Kidney capillary endothelial cell (primary cell): ENCODE measurements at regions not wholly inside any gene's neighbourhood (a gene's known extent, or its start where the extent isn't known, plus 50 kb on each side); places are given as distances from the start of the nearest gene placed in this dataset.

Experiments used
- DNase-seq: peaks from one replicate; pipeline ENCODE4 v3.0.0-alpha.2; 2018; ENCODE audit warnings: low spot score

DNA sequence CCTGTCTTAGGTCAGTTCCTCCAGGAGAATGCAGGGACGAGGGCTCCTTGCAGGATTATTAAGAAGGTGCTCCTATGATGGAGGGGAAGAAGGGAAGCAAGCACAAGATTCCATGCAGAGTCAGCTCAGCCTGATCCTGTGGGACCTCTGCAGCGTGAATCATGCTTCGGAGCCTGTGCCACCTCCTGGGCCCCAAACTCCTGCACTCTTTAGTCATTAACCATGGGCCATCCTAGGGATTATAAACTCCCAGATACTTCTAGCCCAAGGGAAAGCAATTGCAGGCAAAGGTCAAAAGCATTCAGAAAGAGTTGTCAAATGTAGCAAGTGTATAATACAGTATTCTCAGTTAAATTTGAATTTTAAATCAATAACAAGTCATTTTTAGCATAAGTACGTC is 208.7 kb upstream of the PMEPA1 start:
- DNase-seq, result no peak

DNA sequence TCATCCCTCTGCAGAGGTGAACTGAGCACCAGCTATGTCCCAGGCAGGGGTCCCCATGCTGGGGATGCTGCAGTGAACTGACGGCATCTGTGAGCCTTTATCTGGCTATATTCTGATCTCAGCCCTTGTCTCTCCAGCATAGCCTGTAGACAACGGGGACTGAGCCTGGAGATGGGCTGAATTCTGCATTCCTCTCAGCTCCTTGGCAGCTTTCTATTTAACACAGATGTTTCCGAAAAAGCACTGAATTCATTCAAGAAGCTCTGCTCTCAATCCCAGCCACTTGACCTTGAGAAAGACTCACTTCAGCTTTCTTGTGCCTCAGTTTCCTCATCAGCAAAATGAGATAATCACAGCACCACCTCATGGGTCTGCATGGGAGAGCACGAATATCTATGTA is 204.4 kb upstream of the PMEPA1 start:
- DNase-seq, result no peak

DNA sequence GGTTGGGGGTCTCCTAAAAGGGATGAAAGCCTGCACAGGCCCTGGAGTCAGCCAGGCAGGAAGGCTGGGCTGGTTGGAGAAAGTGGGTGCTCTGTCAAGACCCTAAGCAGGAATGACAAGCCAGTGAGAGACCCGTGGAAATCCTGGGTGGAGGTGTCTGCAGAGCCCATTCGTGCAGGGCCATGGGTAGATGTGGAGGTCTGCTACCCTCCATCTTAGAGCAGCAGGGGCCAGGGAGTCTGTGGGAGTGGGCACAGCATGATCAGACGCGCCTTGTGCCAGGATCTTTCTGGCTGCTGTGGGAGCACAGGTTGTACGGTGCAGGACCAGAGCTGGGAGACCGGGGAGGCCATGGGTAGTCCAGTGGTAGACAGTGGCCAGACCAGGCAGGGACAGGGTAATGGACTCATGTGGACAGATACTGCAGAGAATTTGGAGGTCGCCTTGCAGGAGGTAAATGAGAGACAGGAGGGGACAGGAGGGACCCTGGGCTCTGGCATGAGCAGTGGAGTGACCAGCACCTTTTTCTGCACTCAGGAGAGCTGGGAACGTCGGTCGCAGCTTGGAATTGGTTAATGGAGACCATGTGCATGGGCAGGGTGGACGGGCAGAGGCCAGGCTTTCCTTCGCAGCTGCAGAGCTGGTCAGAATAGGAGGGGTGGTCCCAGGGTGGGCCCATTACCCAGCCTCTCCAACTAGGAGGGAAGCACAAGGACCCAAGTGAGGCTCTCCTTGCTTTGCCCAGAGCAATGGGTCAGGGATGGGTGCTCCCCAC is 203.5 kb upstream of the PMEPA1 start:
- no peak for DNase-seq

DNA sequence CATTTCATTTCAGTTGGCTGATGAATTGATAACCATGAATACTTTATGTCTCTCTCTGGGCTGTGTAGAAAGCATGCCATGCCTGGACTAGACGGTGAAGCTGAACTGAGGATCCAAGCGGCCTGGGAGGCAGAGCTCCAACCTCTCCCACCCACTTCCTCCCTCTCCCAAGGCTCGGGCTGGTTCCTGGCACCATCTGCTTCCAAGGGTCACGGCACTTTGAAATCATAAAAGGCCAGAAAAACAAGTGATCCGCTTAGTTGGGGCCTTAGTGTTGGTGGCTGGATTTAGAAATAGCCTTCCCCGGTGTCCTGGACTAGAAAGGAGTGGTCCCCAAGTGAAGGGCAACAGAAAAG is 202.4 kb upstream of the PMEPA1 start:
- DNase-seq, result no peak

DNA sequence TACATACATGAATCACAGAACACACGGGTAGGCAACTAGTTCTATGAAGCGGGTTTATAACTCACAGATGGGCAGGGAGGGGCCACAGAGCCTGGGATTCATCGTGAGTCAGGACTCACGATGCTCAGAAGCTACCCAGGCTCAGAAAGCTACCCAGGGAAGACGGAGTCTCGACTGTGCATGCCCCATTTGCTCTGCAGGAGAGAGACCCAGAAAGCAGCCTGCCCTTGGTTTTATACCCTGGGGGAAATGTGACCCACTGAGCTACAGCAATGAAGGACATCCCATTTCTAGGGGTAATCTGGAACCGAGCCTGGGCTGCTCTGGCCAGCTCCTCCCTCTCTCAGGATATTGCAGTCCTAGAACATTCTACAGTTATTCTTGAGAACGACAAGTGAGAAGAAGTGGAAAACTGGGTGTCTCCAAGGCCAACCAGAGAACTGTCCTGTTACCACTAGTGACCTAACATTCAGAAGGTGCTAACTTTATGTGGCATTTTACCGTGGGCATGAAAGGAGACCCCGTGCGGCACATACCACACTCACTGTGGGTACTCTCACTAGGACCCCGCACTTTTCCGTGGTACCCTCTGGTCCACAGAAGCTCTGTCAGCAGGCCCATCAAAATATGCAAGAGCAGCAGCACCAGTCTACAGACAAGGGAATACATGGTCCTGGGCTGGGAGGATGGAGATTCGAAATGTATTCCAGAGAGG is 201.9 kb upstream of the PMEPA1 start:
- DNase-seq, result no peak

DNA sequence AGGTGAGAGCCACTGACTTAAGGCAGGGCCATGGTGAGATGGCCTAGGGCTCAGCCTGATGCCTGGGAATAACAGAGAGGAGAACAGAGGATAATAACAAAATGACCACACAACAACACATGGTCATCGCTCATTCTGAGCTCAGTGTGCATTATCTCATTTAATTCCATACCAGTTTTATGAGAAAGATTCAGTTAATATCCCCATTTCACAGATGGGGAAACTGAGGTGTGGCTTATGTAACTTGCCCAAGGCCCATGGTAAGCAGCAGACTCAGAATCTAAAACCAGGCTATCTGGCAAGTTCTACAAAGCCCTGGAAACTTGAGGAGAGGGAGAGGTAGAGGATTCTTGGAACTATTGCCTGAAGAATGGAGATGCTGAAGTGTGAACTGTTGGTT is 200.9 kb upstream of the PMEPA1 start:
- DNase-seq, result no peak

DNA sequence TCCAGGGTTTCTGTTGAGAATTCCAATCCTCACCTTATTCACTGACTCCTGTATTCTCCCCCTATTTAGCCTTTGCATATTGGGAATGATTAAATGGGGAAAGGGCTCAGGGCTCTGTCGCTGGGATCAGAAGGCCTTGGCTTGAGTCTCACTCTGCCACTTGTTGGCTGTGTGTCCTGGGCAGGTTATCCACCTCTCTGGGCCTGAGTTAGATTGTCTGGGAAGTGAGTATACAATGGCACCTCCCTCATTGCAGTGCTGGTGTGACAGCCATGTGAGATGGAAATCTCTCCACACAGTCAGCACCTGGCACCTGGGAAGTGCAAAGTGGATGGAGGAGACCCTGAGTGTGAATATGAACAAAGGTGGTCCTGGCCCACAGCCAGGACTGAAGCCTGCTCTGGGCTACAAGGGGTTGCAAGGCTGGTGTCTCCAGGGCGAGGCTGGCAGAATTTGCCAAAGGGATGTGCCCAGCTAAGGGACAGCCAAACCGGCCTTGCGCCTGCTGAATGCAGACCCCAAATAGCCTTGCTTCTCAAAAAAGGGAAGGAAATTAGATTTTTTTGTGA is 200.0 kb upstream of the PMEPA1 start:
- no peak for DNase-seq

DNA sequence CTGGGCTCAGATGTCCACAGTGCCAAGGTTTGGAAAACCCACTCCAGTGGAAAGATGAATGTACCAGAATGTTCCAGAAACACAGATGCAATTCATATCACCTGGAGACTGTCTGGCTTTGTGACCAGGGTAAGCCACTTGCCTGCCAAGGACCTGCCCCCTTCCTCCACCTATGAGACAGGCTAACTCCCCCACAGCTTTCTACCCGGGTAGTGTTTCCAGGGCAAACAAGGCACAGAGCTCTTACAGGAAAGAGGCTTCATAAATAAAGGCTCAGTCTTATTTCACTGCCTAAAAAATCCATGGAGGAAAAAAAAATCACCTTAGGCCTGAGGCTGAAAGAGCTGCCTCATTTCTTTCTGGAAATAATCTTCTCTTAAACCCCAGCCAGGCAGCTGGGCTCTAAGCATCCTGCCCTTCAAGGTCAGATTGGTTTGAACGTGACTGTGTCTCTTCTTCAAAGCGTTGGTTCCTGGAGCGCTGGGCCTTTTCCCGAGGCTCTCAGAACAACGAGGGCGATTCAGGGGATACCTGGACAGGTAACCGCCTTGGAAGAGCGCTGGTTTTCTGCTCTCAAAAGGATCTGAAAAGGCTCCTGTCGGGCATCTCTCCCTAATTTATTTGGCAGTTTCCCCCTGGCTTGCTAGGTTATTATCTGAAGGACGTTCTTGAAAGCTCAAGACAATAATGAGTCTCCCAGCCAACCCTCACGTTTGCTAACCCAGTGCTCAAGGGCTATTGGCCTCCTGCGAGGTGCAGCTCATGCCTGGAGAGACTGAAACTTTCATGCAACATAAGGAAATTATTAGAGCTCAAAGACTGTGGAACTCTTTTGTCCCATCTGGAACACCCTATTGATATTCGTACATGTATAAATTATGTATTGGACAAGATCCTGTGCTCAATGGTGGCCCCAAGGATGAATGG is 199.2 kb upstream of the PMEPA1 start:
- DNase-seq, result no peak

DNA sequence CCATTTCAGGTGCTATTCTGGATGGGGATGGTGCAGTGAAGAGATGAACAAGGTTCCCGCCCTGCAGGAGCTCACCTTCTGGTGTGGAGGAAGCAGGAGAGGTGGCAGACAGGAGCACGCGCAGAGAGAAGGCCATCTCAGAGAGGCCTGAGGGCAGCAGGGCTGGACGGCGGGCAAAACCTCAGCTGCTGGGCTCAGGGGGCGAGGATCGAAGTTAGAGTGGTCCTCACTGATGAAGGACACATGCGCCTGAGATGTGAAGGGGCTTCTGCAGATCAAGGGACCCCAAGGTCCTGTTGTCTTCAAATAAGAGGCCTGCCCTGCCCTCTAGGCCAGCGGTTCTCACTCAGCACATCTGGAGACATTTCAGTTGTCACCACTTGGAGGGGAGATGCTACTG is 198.4 kb upstream of the PMEPA1 start:
- no peak for DNase-seq

DNA sequence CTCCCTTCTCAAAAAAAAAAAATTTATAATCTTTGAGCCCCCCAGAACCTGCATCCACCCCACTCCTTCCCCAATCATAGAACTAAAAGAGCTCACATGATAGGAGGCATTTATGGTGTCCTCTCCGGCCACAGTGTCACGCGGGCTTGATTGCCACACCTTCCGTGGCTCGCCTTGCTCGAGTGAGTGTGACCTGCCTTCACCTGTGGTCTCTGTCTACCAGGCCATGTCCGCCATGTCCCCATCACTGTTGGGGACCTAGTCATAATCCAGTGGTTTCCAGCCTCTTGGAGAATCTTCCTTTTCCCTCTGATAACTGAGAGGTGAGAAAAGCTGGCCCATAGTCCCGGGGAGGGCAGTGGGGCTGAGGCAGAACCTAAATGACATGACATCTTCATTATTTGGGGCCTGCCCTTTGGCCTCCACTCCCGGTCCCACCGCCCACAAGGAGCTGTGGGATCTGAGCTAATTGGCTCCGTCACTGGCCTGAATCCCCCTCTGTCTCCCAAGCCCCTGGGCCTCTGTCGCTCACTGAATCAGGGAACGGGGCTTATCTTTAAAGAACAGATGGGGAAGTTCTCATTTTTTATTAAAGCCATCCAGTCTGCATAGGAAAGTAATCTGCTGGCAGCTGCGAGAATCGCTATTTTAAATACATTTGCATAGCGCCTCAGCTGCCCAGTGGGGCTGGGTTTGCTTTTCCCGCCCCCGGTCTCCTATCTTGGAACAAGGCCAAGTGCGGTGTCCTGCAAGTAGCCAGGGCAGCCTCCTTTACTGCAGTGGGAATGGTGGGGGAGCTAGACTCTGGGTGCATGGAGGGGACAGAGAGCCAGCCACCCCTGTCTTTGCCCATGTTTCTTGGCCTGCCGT is 197.6 kb upstream of the PMEPA1 start:
- DNase-seq, result no peak

DNA sequence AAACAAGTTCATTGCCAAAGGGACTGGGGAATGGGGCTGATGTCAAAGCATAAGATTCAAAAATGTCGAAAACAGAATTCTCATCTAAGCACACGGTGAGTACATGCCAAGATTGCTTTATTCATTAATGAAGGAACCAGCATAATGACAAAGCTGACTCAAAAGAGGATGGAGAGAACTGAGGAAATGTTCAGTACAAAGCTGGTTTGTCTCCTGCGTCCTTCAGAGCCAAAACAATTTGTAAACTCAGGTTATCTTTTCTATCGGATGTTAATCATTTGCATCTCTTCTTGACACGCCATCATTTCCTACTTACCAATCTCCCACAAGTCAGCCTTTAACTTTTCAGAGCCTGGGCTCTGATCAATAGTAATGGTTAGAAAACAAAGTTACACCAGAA is 195.6 kb upstream of the PMEPA1 start:
- no peak for DNase-seq

DNA sequence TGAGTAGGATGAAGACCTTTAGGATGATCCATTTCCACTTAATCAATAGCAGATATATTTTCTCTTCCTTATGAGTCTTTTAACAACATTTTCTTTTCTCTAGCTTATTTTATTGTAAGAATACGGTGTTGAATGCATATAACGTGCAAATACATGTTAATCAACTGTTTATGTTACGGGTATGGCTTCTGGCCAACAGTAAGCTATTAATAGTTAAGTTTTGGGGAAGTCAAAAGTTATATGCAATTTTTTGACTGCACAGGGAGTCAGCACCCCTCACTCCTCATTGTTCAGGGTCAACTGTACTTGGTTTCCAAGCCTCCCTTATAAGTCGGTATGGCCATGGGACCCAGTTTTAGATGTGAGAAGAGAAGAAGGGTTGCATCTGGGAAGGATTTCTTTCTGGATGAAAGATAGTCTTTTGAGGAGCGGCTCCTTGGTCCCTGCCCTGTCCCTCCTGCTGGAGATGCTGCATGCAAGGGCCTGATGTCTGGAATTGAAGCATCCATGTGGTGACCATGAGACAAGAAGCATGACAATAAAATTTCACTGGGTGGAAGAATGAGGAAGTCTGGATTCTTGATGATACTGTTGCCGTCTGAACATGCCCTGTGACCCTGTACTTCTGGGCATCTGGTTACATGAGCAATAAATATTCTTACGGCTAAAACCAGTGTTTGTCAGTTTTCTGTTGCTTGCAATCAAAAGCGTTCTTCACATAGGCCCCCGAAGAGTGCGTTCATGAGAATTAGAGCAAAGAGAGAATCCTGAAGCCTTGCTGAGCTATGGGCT is 194.7 kb upstream of the PMEPA1 start:
- DNase-seq, result no peak

DNA sequence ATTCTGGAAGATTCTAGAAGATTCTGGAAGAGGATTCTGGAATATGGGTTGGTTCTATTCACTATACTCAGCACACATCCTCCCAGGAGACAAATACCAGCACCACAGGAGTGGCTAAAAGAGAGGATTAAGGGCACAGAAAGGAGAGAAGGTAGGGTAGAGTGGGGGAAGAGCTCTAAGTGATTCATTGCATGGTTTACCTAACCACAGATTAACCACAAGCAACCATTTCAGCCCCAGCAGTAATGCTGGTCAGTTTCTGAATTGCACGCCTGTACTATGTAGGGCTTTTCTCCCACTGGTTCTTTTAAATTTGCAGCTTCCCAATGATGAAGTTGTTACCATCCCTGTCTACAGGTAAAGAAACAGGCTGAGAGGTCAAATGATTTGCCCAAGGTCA is 192.7 kb upstream of the PMEPA1 start:
- DNase-seq, result no peak

DNA sequence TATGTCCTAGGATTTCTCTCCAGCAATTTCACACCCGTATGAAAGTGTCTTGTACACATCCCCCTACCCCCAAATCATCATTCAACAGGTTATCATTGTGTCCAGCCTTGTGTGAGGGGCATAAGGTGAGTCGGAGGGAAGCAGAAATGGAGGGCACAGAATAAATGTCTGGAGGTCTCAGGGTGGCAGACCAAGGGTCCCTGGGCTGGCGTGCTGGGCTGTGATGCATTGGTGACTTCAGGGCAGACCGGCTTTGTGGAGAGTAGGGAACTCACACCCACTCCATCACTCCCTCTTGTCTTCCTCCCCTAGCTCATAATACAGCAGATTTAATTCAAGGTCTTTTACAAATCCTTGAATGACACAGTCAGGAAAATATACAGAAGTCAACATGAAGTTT is 191.7 kb upstream of the PMEPA1 start:
- DNase-seq, result no peak

DNA sequence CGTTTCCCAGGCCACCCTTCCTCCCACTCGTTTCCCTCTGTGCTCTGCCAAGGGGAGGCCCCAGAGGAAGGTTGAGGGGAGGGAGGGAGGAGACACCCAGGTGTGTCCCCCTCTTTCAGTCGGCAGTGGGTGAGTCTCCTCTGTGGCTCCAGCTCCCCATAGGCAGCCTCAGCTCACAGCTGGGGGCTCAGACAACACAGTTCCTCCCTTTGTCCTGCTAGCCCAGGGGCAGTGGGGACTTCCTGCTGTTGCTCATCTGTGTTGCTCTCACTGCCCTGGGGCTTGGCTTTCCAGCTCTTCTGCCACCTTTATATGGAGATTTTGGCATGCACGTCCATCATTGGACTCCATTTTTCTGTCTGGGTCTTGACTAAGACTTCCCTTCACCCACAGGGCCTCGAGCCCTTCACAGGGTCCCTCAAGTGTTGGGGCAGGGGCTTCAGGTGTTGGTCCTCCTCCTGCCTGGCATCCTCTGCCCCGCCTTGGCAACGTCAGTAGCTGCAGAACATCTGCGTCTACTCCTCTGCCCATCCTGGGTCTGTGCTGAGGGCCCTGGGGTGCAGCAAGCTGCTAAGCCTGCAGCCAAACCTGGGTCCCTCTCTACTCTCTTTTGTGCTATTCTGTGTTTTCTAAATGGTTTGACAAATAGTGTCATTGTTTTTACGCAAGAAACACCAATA is 190.6 kb upstream of the PMEPA1 start:
- DNase-seq, result no peak

DNA sequence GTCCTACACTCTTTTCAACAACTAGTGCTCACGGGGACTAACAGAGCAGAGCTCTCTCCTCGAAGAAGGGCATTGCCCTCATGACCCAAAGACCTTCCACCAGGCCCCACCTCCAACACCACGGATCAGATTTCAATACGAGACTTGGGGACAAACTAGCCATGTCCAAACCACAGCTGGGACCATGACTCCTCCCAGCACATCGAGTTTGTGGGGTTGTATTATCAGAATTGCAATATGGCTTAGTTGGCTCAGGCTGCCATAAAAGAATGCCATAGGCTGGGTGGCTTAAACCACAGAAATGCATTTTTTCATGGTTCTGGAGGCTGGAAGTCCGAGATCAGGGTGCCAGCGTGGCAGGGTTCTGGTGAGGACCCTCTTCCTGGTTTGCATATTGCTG is 189.7 kb upstream of the PMEPA1 start:
- DNase-seq, result no peak

DNA sequence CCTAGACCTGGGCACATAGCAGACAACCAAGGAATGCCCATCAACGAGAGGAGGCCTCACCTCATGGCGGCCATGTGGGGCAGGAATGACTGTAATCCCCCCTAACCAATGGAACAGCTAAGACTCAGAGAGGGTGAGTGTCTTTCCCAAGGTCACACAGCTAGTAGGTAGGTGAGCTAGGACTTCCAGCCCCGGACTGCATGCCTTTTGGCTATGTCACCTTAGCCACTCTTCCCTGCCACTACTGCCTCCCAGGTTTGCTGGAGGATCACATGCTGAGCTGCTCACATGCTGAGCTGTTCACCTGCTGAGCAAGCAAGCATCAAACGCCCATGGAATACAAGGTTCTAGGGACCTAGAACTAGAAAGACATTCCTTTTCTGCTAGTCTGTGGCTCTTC is 188.5 kb upstream of the PMEPA1 start:
- DNase-seq, result no peak

DNA sequence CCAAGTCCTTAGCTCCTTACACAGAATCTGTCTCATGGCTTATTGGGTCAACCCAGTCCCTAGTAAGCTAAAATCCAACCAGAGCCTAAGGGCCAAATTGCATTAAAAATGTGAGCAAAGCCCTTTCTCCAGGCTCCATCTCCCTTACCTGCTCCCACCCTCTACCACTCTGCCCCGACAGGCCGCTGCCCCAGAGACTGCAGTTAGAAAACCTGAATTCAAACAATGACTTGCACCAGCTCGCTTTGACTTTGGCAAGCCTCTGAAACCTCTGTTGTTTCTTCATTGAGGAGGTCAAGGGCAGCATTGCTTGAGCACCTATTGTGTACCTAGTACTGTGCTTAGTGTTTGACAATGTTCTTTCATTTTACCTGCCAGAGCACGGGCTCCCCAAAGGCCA is 188.1 kb upstream of the PMEPA1 start:
- no peak for DNase-seq

DNA sequence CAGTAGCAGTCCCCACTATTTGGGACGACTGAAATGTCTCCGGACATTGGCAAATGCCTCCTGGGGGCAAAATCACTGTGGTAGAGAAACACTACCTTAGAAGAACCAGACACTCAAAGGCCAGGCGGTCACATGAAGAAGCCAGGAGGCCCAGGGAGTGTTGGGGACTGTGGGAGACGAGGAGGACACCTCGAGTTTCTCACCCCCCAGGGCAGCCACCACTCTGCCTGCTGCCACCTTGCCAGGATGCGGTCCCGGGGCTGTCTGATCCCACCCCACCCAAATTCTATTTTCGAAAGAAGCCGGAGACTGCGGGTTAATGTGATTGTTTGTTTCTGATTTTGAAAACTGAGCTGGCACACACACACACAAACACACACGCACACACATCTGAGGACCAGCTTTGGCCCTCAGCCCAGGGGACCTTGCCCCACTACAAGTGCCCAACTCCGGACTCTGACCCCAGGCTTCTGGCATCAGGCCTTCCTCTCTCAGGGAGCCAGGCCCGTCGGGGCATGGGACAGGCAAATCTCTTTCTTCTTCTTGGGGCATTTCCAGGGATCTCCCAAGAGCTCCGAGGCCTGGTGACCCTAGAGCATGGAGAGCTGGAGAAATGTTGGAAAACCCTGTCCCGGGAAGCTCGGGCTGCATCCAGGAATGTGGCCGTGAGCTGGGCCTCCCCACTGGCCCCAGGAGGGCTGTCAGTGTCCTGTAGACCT is 187.5 kb upstream of the PMEPA1 start:
- no peak for DNase-seq
